NOMO-1 (cell line): ENCODE measurements at regions not wholly inside any gene's neighbourhood (a gene's known extent, or its start where the extent isn't known, plus 50 kb on each side); places are given as distances from the start of the nearest gene placed in this dataset.
"Not testable (repeated sequence)": the region's sequence is repeated elsewhere in the genome, so short reads cannot be mapped to it uniquely, and the experiment has no call there.

Experiments used
- DNase-seq, 2 experiments: peaks; one replicate each; lab custom pipeline; 2025; ENCODE audit not compliant: unreplicated experiment in 2 of 2; lab: John Stamatoyannopoulos, UW

DNA sequence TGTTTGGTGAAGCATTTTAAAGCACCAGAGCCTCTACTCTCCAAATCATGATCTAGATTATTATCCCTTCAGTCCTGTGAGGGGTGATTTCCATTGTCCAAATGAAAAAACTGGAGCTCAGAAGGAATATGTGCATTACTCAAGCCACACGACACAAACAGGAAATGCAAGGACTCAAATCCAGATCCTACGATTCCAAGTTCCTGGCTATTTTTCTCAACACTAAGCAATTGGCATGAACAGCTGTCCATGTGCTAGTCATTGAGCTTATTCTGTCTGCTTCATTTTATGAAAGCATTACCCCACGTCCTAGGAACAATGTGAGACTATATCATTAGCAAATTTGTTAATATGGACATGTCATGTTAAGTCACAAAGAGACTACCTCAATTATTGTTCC lies 273.1 kb upstream of the LYPLAL1 start:
- no peak for DNase-seq

DNA sequence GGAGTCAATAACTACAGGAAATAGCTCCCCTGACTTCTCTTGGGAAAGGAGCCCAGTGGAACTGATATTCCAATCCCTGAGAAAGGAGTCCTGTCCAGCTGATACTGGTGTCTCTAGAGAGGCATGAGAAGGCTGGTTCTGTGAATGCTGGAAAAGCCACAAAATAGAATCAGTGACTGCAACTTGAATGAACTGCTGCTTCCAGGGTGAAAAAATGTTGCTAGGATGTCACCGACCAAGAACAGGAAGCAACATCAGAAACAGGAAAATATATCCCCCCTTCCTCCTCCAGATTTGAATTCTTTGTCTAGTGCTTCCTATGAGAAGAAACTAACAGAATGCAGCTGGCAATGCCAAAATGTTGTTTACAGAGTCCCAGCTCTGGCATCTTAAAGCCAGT lies 269.3 kb upstream of the LYPLAL1 start:
- DNase-seq = no peak

DNA sequence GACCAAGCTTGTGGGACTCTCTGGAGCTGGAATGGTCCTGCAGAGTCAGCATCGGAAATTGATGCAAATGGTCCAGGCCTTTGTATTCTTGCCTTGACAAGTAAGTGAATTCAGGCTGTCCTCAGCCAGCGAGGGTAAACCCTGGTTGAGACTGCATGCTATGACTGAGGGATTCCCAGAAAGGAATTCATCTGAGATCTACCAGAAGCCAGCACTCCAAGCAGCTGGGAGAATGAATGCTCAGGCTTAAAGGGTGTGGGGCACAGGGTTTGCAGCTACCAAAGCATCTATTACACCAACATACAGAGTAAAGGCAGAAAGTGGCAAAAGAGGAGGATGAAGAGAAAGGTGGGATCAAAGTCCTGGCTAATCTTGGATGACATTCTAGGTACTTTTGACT lies 257.0 kb upstream of the LYPLAL1 start:
- DNase-seq = no peak

DNA sequence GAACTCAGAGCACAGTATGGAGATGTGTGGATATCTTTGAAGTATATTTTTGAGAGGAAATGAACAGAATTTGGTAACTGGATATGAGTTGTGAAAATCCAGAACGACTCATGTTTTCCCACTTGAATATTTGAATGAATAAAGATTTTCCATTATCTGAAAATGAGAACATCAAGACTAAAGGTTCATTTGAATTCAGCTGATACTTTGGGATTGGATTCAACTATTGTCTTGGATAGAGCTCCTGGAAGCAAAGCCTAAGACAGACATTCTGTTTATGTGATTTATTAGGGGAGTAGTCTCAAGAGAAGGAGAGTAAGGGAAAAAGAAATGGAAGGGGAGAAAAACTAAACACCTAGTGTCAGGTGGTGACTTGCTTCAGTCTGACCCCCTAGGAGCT lies 256.0 kb upstream of the LYPLAL1 start:
- no peak for DNase-seq

DNA sequence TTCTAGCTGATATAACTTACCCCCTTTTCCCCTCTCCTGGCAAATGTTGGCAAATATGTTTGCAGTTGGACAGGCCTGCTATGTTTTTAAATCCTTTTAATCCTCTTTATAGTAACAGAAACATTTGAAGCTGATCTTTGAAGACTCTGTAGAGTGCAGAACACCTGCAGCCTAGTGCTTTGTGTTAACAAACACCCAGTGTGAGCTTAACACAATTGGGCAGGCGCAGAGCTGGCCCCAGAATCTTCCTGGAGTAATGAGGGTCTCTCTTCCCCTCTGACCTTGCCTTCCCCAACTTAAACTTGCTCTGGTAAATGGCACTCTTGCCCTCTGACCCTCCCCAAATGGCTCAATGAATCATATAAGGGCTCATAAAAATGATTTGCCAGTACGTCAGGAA lies 247.9 kb upstream of the LYPLAL1 start:
- DNase-seq = no peak

DNA sequence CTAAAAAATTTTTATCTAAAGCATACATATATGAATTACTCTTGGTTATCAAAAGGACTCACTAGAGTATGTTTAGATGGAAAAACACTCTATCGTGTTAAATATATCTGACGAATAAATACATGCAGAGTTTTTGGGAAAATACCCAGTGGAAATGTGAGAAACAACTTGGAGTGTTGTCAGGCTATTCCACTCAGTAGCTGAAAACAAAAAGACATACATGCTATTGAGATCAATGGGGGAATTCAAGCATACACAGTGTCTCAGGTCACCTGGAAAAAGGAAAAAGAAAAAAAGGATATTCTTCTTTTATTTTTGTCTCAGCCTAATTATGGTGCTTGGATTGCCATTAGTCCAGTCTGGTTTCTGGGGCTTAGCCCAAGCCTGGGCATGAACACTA lies 247.0 kb upstream of the LYPLAL1 start:
- DNase-seq = no peak

DNA sequence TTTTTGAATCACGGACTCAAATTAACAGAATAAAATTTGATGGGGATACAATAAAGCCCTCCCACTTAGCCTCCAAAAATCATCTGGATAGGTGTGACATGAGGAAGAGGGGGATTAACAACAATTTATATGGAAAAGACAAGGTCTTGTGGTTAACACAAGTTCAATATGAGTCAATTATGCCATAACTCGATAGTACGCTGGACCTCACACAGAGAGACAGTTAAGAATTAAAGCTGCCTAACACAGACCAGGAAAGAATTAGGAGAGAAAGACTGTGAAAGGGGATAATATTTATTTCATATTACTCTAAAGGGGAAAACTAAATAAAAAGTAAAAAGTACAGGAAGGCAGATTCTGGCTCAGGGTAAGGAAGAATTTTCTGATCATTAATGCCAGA lies 243.7 kb upstream of the LYPLAL1 start:
- DNase-seq = no peak

DNA sequence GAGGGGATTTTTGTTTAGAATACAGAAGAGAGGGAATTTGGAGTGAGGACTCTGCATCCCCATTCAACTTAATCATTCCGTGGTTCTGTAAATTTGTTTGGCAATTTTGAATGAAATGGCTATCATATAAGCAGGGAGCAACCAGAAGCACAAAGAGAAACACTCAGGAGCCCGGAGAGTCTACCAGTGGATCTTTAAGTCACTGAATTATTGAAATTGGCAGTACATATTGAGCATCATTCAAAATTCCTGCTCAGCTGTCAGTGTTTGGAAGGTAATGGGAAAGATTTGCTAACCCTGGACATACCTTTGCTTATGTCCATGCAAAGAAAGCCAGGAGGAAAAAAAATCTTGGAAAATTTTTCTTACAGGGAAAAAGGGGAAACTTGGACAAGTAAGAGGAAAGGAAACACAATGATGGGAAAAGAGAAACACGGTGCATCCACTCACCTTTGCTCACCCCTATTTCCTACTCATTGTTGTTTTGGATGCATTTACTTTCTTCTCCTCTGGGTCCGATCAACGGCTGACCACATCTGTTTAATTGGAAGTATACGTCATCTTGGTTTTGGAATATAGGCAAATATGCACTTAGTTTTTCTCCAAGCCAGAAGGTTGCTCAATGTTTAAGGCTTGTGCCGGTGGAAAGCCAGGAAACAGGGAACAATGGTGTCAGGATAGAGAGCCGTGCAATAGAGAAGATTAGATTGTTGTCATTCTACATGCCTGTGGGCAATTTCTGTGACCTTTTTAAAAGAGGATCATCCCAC lies 243.0 kb upstream of the LYPLAL1 start:
- no peak for DNase-seq

DNA sequence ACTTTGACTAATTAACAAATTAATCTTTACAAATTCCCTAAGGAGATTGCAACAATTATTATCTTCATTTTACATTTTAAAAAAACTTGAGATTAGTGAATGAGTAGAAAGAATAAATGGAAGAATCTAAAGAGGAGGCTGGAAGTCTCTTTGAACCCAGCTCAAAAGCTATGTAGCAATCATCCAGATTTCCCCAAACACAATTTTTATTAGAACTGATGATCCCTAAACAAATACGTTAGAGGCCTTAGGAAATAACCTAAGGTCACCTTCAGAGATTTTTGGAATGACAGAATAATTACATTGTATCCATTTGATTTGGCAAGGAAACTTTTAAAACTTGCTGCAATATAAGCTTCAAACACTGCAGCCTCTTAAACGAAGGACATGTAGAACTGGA lies 242.4 kb upstream of the LYPLAL1 start:
- DNase-seq = no peak

DNA sequence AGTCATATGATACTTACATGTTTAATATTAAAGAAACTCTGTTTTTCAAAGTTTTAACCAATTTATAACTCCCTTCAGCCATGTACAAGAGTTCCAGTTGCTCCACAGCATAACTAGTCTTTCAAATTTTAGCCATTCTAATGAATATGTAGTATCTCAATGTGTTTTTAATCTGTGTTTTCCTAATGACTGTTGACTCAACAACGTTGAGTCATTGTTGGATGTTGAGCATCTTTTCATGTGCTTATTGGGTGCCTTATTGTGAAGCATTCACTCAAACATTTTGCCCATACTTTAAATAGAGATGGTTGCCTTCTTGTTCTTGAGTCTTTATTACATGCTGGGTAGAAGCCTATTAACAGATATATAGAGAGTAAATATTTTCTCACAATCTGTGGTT lies 240.2 kb upstream of the LYPLAL1 start:
- no peak for DNase-seq

DNA sequence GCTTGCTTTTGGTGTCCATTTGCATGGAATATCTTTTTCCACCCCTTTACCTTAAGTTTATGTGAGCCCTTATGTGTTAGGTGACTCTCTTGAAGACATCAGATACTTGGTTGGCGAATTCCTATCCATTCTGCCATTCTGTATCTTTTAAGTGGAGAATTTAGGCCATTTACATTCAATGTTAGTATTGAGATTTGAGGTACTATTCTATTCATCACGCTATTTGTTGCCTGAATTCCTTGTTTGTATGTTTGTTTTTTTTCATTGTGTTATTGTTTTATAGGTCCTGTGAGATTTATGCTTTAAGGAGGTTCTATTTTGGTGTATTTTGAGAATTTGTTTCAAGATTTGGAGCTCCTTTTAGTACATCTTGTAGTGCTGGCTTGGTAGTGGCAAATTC lies 238.3 kb upstream of the LYPLAL1 start:
- DNase-seq = not testable (repeated sequence)

DNA sequence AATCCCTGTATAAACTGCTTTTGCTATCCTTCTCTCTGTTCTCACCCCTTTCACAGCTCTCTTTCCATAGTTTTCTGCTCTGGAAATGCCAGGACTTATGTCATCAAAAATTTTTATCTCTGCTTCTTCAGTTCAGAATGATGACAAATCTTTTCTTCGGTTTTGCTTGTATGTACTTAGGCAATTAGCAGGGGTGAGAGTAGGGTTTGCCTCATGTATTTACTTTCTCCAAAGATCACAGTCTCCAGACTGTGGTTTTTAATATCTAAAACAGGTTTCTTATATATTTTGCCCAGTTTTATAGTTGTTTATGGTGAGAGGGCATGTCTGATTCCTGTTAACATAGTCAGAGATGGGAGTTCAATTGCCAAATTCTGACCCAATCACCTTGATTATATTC lies 235.4 kb upstream of the LYPLAL1 start:
- DNase-seq = no peak

DNA sequence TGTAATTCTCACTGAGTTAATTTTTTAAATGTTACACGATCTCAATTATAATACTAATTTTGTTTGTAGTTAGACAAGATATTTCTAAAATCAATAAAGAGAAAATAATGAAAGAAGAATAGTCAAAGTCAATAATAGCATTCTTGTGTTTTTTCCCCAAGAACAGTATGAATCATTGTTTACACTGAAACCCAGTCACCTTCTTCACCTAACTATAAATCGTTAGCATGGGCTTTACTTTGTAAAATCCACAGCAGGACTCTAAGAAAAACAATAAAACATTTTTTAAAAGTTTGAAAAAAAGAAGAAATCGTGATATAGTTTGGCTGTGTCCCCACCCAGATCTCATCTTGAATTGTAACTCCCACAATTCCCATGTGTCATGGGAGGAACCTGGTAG lies 234.6 kb upstream of the LYPLAL1 start:
- DNase-seq = no peak

DNA sequence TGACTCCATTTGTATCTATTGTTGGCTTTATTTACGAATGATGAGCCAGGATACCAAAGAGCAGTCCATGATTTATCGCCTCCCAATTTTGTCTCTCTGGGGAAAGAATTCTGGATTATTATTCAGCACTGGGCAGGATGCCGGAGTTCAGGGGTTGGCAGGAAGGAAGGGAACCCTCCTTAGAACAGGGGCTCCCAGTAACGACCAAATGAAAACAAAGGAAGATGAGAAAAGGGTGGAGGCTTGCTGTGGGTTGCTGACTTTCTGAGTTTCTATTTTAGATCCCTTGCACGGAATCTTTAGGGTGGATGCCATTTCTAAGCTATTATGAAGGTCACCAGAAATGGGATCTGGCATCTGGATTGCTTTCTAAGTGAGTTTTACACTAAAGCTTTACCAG lies 231.2 kb upstream of the LYPLAL1 start:
- DNase-seq = no peak

DNA sequence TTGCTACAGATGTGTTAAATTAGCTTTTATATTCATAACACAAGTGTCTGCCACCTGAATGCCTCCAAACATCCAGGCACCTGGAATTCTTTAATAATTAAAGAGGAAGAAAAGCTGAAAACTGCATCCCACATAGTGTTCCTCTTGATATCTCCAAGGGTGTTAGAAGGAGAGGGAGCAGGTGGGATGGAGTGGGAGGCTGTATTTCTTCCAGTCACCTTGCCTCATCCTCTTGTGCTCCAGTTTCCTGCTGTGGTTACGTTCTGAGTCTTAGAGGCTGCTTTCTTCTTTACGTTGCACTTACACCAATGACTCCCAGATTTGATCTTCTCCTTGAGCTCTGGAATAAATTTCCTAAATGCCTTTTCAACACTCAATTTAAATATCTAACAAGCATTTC lies 230.3 kb upstream of the LYPLAL1 start:
- DNase-seq = no peak

DNA sequence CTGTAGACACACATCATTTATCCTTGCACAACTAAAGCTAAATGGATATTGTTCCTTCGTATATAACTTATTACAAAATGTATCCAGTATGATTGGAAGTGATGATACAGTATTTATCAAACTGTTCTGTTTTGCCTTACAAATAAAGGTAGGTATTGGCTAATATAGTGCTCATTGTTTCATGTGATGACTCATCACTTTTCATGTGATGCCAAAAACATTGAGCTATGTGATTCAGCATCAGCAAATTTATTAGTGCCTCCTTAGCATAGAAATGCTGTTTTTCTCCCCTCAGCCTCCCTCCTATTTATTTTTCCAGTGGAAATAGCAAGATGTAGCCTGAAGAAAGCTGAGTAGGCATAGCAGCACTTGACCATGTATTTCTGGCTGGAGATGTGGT lies 228.6 kb upstream of the LYPLAL1 start:
- DNase-seq = no peak

DNA sequence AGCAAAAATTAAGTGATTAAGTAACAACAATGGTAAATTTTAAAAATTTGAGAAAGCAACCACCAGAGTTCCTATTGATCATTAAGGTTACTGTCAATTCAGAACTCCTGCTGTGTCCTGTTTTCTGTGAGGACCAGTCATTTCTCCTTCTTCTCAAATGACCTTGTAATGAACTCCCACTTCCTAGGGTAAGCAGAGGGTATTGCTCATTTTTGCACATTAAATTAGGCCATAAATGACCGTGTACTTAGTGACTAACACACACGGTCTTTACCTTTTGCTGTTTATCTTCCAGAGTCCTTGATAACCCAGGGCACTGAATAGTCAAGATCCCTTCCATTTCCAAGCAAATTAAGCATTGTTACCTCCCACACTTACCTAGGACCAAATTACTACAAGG lies 227.5 kb upstream of the LYPLAL1 start:
- DNase-seq = no peak

DNA sequence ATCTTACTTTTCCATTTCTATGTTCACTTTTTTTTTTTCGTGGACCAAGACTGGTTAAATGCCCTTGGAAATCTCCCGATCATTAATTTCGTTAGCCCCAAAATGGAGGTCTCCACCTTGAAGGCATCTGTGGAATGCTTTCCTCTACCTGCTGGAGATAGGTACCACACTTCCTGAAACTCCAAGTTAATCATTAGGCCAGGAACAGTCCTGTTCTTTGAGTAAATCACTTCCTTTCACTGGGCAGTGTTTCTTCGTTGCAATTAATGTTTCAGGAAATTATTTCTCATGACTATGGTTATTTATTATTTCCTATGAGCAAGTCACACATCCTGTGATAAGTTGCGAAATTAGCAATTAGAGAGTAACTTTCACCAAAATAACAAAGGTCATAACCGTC lies 225.2 kb upstream of the LYPLAL1 start:
- no peak for DNase-seq

DNA sequence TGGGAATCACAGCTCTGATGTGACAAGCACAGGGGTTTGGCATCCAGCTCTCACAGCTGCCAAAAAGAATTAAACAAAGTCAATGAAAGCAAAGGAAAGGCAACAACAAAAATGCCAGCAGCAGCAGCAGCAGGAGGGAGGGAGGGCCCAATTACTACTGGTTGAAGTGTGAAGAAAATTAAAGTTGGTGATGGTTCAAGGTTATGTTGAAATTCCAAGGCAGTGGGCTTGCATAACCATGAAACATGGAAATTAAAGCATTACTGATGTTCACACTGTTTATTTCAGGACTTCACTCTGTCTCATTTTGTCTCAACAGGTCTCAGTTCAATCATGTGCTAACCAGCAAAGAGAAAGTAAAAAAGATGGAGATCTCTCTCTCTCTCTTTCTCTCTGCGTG lies 220.3 kb upstream of the LYPLAL1 start:
- no peak for DNase-seq

DNA sequence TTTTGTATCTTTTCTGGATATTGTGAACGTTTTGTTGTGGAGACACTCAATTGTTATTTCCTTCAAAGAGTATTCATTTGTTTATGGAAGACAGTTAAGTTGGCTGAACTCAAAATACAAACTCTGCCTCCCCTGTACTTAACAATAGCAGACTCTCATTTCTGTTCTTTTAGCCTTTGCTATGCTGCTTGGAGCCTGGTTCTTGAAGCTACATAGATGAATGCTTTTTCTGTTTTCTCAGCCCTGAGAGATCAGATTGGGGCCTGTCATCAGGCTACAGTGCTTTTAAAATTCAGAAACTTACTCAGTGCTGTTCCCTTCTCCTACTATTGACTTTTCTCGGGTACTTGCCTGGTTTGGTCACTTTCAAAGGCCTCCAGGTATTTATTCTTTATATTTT lies 215.7 kb upstream of the LYPLAL1 start:
- DNase-seq = no peak

DNA sequence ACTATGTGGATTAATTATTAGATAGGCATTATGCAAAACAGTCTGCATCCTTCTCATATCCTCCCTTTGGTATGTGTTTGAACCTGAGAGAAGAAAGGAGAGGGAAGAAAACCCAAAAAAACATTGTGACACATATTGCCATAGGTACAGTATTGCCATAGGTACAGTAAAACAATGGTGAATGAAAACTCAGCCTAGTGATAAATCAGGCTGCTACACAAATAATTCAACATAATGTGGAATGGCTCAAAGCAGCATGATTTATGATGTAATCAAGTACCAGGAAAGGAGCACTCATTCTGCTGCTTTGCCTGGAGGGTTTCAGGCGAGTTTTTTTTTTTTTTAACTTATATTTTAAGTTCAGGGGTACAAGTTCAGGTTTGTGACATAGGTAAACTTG lies 213.9 kb upstream of the LYPLAL1 start:
- no peak for DNase-seq

DNA sequence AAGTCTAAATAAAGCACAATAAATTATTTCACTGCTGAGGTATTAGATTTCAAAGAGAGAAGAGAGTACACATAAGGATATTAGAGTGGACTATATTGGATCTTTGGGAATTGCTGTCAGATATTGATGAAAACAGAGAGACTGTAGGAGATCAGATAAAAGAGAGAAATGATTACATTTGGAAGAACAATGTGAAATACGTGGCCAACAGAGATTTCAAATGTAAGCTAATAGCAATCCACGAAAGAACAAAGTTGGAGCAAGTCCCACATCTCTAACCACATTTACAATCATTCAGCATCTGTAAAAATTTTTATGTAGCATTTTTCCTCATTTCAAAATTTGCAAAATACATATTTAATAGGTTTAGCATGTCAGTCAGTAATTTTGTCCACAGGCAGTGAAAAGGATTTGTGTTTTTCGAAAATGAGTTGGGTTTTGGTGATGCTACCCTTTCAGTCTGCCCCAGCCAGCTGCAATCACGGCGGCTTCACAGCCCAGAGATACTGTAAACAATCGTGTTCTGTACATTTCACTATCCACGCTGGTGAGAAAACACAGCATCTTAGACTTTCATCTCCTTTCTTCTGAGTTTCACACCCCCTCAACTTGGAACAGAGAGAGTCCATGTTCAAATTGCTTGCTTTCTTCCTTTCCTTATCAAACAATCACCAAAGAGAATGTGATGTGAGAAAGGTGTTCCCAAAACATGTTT lies 209.1 kb upstream of the LYPLAL1 start:
- DNase-seq = no peak

DNA sequence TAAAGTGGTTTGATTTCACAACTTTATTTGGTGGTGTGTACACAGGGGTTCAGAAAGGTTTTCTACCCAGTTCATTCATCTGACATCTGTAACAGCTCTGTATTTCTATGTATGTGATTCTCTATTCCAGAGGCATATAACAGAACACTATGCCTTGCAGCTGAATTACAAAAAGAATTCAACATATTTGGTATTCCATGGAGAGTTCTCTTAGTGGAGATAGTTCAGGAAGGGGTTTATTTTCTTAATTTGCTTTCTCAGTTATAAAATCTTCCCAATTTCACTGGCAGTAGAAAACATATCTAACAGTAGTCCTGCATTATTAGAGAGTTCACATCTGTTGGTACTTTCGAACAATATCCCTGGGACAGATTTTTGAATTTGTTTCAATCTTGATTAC lies 207.9 kb upstream of the LYPLAL1 start:
- no peak for DNase-seq
